ENCODE measurements at regions not wholly inside any gene's neighbourhood (a gene's known extent, or its start where the extent isn't known, plus 50 kb on each side); places are given as distances from the start of the nearest gene placed in this dataset.

DNA sequence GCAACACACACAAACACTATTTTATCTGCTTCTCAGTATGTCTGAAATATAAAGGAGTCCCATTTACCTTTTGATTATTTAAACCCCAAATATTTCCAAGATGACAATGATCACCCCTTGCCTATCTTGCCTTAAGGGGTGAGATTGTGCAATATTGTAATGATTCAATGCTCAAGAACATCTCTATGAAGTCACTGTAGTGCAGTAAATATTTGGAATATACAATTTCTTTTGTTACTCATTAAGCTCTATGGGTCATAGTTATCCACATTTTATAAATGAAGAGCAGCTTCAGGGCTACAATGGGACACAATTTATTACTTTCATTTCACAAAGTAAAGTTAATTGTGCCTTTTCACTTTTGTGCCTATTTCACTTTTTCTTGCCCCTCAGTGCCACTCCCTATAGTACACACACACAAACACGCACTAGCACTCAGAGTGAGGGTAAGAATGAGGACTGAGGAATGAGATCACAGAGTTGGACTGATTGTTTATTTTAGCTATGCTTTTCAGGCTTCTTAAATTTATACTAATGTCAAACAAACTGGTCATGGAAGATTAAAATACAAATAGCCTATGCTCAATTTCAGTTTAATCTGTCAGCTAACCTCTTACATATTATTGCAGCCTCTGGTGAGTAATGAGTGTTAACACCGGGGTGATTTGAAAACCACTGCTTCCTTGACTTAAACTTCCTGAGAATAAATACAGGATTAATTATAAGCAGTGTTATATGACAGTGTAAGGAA is 521.0 kb upstream of the B3GALT2 start:
- no peaks in the 10 kb centered on the region for H3K9me3 Mint-ChIP-seq
- no peaks in the 10 kb centered on the region for H3K4me1 Mint-ChIP-seq
- TF ChIP-seq, protein P1, sequence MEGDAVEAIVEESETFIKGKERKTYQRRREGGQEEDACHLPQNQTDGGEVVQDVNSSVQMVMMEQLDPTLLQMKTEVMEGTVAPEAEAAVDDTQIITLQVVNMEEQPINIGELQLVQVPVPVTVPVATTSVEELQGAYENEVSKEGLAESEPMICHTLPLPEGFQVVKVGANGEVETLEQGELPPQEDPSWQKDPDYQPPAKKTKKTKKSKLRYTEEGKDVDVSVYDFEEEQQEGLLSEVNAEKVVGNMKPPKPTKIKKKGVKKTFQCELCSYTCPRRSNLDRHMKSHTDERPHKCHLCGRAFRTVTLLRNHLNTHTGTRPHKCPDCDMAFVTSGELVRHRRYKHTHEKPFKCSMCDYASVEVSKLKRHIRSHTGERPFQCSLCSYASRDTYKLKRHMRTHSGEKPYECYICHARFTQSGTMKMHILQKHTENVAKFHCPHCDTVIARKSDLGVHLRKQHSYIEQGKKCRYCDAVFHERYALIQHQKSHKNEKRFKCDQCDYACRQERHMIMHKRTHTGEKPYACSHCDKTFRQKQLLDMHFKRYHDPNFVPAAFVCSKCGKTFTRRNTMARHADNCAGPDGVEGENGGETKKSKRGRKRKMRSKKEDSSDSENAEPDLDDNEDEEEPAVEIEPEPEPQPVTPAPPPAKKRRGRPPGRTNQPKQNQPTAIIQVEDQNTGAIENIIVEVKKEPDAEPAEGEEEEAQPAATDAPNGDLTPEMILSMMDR (IDR thresholded peaks at IDR 0.05) = no peak
- peaks cover 2% of the 10 kb centered on the region for H3K27me3 Mint-ChIP-seq (ENCODE audit: low read depth, poor library complexity)
- no peak for DNase-seq
- no peak overlapping the region for H3K4me3 Mint-ChIP-seq
- no peak overlapping the region for H3K27ac Mint-ChIP-seq
- H3K36me3 Mint-ChIP-seq (ENCODE audit: low read depth) = no peaks in the 10 kb centered on the region

- Mint-ChIP-seq H3K36me3 (ENCODE audit: low read depth) (no peaks in the 10 kb centered on the region), H3K27ac (no peak overlapping the region), H3K27me3 (ENCODE audit: low read depth, poor library complexity) (peaks cover 2% of the 10 kb centered on the region), H3K4me3 (no peak overlapping the region), H3K4me1 (no peaks in the 10 kb centered on the region), H3K9me3 (no peaks in the 10 kb centered on the region)
- DNase-seq = no peak
- TF ChIP-seq, protein P1 (IDR thresholded peaks at IDR 0.05) = no peak
Measured at GRCh38 chr1:193706766-193707165, 520.4 kb upstream of the B3GALT2 start.

DNA sequence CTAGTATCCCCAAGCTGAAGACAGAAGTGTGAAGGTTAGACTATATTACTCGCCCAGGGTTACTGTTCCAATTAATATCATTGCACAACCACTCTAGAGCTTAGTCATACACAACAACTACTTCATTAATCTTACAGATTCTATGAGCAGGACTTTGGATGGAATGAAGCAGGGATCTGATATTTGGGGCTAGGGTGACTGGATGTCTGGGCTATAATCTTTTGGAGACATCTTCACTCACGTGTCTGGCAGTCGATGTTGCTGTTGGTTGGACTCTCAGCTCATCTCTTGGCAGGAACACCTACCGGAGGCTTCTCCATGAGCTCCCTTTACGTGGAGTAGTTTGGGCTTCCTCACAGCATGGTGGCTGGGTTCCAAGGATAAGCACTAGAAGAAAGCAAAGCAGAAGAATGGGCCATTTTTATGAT is 519.2 kb upstream of the B3GALT2 start:
- TF ChIP-seq, protein P1 (IDR thresholded peaks at IDR 0.05) = no peak
- DNase-seq = no peak
- no peaks in the 10 kb centered on the region for H3K4me1 Mint-ChIP-seq
- no peaks in the 10 kb centered on the region for H3K36me3 Mint-ChIP-seq (ENCODE audit: low read depth)
- peaks cover 2% of the 10 kb centered on the region for H3K27me3 Mint-ChIP-seq (ENCODE audit: low read depth, poor library complexity)
- H3K9me3 Mint-ChIP-seq = no peaks in the 10 kb centered on the region
- H3K27ac Mint-ChIP-seq = no peak overlapping the region
- H3K4me3 Mint-ChIP-seq = no peak overlapping the region

DNA sequence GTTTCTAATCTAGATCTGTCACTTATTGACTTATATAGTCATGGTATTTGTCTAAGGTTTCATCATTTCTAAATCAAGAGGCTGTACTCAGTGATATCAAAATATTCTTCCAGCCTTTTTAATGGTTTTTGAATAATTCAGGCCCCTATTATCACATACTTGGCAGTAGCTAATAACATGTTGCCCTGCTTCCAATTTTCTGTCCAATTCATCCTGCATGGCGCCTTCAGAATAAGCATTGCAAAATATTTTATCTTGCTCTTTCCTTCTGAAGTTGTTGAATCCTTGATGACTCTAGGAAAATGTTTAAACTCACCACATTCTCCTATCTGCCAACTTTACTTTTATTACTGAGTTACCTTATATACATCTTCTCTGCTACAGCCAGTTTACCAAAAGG is 517.2 kb upstream of the B3GALT2 start:
- no peak overlapping the region for H3K4me3 Mint-ChIP-seq
- H3K27ac Mint-ChIP-seq = no peak overlapping the region
- H3K27me3 Mint-ChIP-seq (ENCODE audit: low read depth, poor library complexity) = peaks cover 2% of the 10 kb centered on the region
- no peaks in the 10 kb centered on the region for H3K4me1 Mint-ChIP-seq
- no peaks in the 10 kb centered on the region for H3K9me3 Mint-ChIP-seq
- DNase-seq = no peak
- H3K36me3 Mint-ChIP-seq (ENCODE audit: low read depth) = no peaks in the 10 kb centered on the region
- TF ChIP-seq, protein P1 (IDR thresholded peaks at IDR 0.05) = no peak

DNA sequence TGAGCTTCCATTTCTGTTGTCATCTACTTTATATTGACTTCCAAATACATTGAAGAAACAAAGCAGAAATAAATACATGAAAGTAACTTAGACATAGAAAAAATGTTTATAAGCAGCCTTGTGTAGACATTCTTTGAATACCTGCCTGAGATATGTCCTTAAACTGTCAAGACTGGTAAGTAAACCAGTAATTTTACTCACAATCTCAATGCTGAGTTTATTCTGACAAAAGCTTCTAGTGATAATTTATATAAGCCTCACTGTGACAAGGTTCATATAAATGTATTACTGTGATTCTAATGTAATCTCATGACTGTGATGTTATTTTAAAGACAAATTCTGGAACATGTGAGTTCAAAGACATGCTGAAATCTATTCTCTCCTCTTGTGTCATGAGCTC is 516.7 kb upstream of the B3GALT2 start:
- no peak for DNase-seq
- Mint-ChIP-seq H3K36me3 (ENCODE audit: low read depth) (no peaks in the 10 kb centered on the region), H3K4me1 (no peaks in the 10 kb centered on the region), H3K27me3 (ENCODE audit: low read depth, poor library complexity) (peaks cover 2% of the 10 kb centered on the region), H3K4me3 (no peak overlapping the region), H3K27ac (no peak overlapping the region), H3K9me3 (no peaks in the 10 kb centered on the region)
- TF ChIP-seq, protein P1 (IDR thresholded peaks at IDR 0.05) = no peak

DNA sequence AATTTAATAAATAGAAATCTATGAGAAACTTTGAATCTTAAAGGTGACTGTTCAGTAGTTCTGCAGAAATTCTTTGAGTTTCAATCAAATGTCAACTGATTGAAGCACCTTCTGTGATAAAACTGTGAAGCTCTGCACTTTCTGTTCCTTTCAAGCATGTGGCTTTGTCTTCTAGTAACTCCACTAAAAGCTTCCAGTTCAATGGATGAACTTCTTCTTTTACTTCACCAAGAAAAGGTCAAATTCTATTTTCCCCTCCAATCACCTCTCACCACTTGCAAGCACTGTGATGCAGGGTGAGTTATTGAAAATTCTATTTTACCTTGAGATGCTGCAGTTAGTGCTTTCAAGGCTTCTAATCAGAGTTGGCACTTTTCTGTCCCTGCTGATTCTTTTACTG is 515.3 kb upstream of the B3GALT2 start:
- DNase-seq = no peak
- TF ChIP-seq, protein P1 (IDR thresholded peaks at IDR 0.05) = no peak
- Mint-ChIP-seq H3K9me3 (no peaks in the 10 kb centered on the region), H3K4me1 (no peaks in the 10 kb centered on the region), H3K4me3 (no peak overlapping the region), H3K27me3 (ENCODE audit: low read depth, poor library complexity) (no peaks in the 10 kb centered on the region), H3K36me3 (ENCODE audit: low read depth) (no peaks in the 10 kb centered on the region), H3K27ac (no peak overlapping the region)
